Fibroblast of the conjunctiva (primary cell): ENCODE measurements at regions not wholly inside any gene's neighbourhood (a gene's known extent, or its start where the extent isn't known, plus 50 kb on each side); places are given as distances from the start of the nearest gene placed in this dataset.
"Not testable (repeated sequence)": the region's sequence is repeated elsewhere in the genome, so short reads cannot be mapped to it uniquely, and the experiment has no call there.

Experiments
- DNase-seq: peaks from one replicate; pipeline ENCODE4 v3.0.0-alpha.2; 2010; ENCODE audit warnings: low read depth

GRCh38 chr16:16881814-16882213 is 502.9 kb downstream of the NPIPA7 start:
- DNase-seq, result no peak

GRCh38 chr16:16882766-16883165 is 503.8 kb downstream of the NPIPA7 start:
- no peak for DNase-seq

- no peak for DNase-seq
These were observed 505.5 kb downstream of the NPIPA7 start for GRCh38 chr16:16884451-16884850.

- no peak for DNase-seq
These were observed 508.3 kb downstream of the NPIPA7 start for GRCh38 chr16:16887193-16887592.

- DNase-seq, result no peak
These were observed 512.0 kb downstream of the NPIPA7 start for GRCh38 chr16:16890964-16891363.

- no peak for DNase-seq
These were observed 525.7 kb downstream of the NPIPA7 start for GRCh38 chr16:16904601-16905000.

- no peak for DNase-seq
These were observed 526.9 kb downstream of the NPIPA7 start for GRCh38 chr16:16905850-16906249.

- no peak for DNase-seq
These were observed 528.1 kb downstream of the NPIPA7 start for GRCh38 chr16:16907089-16907488.

- DNase-seq, result no peak
These were observed 529.1 kb downstream of the NPIPA7 start for GRCh38 chr16:16908077-16908476.

GRCh38 chr16:16909126-16909525 is 530.2 kb downstream of the NPIPA7 start:
- DNase-seq, result no peak

GRCh38 chr16:16910666-16911065 is 531.7 kb downstream of the NPIPA7 start:
- DNase-seq, result no peak

- no peak for DNase-seq
These were observed 536.8 kb downstream of the NPIPA7 start for GRCh38 chr16:16915771-16916170.

- DNase-seq, result no peak
These were observed 538.3 kb downstream of the NPIPA7 start for GRCh38 chr16:16917191-16917785.

- DNase-seq, result no peak
These were observed 544.5 kb downstream of the NPIPA7 start for GRCh38 chr16:16923479-16923878.

GRCh38 chr16:16924613-16925012 is 545.7 kb downstream of the NPIPA7 start:
- no peak for DNase-seq

- DNase-seq, result no peak
These were observed 545.3 kb downstream of the XYLT1 start for GRCh38 chr16:16925432-16925831.

- no peak for DNase-seq
These were observed 542.1 kb downstream of the XYLT1 start for GRCh38 chr16:16928532-16929109.

- DNase-seq, result no peak
These were observed 540.3 kb downstream of the XYLT1 start for GRCh38 chr16:16930309-16931000.

- DNase-seq, result no peak
These were observed 536.9 kb downstream of the XYLT1 start for GRCh38 chr16:16933861-16934260.

- DNase-seq, result no peak
These were observed 536.1 kb downstream of the XYLT1 start for GRCh38 chr16:16934660-16935059.

GRCh38 chr16:16935909-16936308 is 534.9 kb downstream of the XYLT1 start:
- not testable (repeated sequence) for DNase-seq

GRCh38 chr16:16937576-16937975 is 533.2 kb downstream of the XYLT1 start:
- no peak for DNase-seq

GRCh38 chr16:16938009-16938408 is 532.8 kb downstream of the XYLT1 start:
- DNase-seq, result no peak

GRCh38 chr16:16938980-16939379 is 531.8 kb downstream of the XYLT1 start:
- DNase-seq, result no peak
